ENCODE measurements at regions not wholly inside any gene's neighbourhood (a gene's known extent, or its start where the extent isn't known, plus 50 kb on each side); places are given as distances from the start of the nearest gene placed in this dataset.

GRCh38 chr14:94897561-94897960, 127.6 kb upstream of the GSC start (continued):
- TF ChIP-seq ZNF462 (CRISPR knock-in tag; IDR thresholded peaks at IDR 0.05) = no peak
- no peak for TF ChIP-seq JUNB (IDR thresholded peaks at IDR 0.05; ENCODE audit: unreplicated experiment)
- TF ChIP-seq CTCF (conservative IDR thresholded peaks at IDR 0.05; ENCODE audit: low read depth in 2 of 2) = no peak
- no peak for TF ChIP-seq EZH2 (IDR thresholded peaks at IDR 0.05; ENCODE audit: low read depth, unreplicated experiment)
- TF ChIP-seq CREB1 (CRISPR knock-in tag; IDR thresholded peaks at IDR 0.05; ENCODE audit: low read depth) = no peak
- TF ChIP-seq EZH2phosphoT487 (IDR thresholded peaks at IDR 0.05; ENCODE audit: unreplicated experiment) = no peak
- no peak for TF ChIP-seq ETS1 (IDR thresholded peaks at IDR 0.05)
- no peak for TF ChIP-seq NANOG (IDR thresholded peaks at IDR 0.05; ENCODE audit: borderline replicate concordance)
- no peak for TF ChIP-seq STAT1 (IDR thresholded peaks at IDR 0.05; ENCODE audit: unreplicated experiment)
